BE2C (cell line): ENCODE measurements at regions not wholly inside any gene's neighbourhood (a gene's known extent, or its start where the extent isn't known, plus 50 kb on each side); places are given as distances from the start of the nearest gene placed in this dataset.
A peak's percentile ranks its signal among the peaks of the same experiment; 100 is the strongest.

Experiments used
- DNase-seq: peaks from one replicate; pipeline ENCODE4 v3.0.0-alpha.2; 2020
- H3K27me3 ChIP-seq: fragments of 250-450 bp; sonication (Bioruptor Pico); 2 replicates; pipeline ENCODE4 v1.5.1; 2020; ENCODE audit warnings: mild to moderate bottlenecking
- H3K36me3 ChIP-seq: fragments of 250-450 bp; sonication (Bioruptor Pico); 2 replicates; pipeline ENCODE4 v1.5.1; 2020; ENCODE audit warnings: mild to moderate bottlenecking
- H3K4me1 ChIP-seq: fragments of 250-450 bp; sonication (Bioruptor Pico); 2 replicates; pipeline ENCODE4 v1.5.1; 2020
- H3K4me3 ChIP-seq: 2 replicates; pipeline ENCODE4 v1.5.1; 2011; ENCODE audit warnings: low read depth, low read length
- H3K9me3 ChIP-seq: fragments of 250-450 bp; sonication (Bioruptor Pico); 2 replicates; pipeline ENCODE4 v1.5.1; 2020
- TF ChIP-seq, protein P1 (sequence below): IDR thresholded peaks from 2 replicates; pipeline ENCODE4 v1.5.1; 2012; ENCODE audit warnings: mild to moderate bottlenecking, low read depth, low read length

DNA sequence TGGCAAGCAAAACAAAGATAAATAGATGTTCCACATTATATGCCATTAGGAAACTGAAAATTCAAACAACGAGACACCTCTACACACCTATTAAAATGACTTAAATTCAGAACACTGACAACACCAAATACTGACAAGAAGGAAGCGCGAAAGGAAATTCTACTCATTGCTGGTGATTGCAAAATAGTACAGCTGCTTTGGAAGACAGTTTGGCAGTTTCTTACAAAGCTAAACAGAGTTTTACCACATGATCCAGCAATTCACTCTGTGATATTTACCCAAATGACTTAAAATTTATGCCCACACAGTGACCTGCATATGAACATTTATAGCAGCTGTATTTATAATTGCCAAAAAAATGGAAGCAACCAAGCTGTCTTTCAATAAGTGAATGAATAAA lies 232.6 kb downstream of the CASP12 start:
- Histone ChIP-seq H3K4me1 (peaks cover 6% of the 10 kb centered on the region), H3K27me3 (no peaks in the 10 kb centered on the region), H3K36me3 (no peaks in the 10 kb centered on the region), H3K9me3 (no peaks in the 10 kb centered on the region), H3K4me3 (no peak overlapping the region)
- TF ChIP-seq, protein P1, sequence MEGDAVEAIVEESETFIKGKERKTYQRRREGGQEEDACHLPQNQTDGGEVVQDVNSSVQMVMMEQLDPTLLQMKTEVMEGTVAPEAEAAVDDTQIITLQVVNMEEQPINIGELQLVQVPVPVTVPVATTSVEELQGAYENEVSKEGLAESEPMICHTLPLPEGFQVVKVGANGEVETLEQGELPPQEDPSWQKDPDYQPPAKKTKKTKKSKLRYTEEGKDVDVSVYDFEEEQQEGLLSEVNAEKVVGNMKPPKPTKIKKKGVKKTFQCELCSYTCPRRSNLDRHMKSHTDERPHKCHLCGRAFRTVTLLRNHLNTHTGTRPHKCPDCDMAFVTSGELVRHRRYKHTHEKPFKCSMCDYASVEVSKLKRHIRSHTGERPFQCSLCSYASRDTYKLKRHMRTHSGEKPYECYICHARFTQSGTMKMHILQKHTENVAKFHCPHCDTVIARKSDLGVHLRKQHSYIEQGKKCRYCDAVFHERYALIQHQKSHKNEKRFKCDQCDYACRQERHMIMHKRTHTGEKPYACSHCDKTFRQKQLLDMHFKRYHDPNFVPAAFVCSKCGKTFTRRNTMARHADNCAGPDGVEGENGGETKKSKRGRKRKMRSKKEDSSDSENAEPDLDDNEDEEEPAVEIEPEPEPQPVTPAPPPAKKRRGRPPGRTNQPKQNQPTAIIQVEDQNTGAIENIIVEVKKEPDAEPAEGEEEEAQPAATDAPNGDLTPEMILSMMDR = no peak
- DNase-seq = no peak

DNA sequence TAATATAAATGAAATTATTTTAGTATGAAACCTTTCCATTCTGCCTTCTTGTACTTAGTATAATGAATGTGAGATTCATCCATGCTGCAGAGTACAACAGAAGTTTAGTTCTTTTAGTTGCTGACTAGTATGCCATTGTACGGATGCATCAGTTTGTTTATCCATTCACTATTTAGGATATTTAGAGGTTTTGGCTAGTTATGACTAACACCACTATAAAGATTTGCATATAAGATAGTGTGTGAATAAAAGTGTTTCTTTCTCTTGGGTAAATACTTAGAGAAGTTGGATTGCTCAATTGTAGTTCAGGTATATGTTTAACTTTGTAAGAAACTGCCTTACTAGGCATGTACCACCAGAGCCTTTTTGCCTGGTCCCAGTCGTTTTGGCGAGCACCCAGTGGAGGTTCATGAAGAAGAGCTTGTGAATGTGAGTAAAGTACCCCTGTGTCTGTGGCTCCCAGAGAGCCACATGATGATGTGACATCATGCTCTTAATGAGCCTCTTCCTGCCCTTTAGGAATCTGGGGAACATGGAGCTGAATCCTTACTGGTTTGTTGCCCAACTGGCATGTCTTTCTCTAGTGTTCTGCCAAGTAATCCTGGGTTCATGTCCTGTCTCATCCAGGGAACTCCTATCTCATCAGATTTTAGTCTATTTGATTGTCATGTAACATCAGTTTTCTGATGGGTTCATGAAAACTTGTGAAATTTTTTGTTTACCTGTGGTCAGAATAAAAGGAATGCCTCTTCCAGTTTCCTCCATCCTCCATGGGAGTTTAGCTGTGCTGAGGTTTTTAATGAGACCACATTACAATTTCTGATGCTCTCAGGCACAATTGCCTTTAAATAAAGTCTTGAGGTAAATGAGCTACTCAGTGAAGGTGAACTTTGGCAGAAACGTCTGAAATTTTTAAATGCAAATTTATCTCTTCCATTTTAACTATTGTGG lies 234.8 kb downstream of the CASP12 start:
- TF ChIP-seq, protein P1 = no peak

DNA sequence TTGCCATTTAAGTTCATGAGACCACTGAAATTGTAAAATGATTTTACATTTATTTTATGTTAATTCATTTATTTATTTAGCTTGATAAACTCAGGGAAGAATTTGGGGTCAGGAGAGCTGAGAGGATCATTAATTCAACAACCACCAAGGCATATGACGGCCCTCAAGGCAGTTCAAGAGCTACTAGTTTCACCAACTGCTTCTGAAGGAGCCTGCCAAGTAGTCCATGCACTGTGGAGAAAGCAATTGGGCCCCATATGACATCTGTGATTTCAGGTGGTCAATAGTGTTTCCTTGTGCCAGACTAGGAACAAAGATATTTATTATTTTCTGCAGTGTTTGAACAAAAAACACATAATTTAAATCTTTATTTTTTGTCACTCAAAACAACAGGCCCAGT lies 236.4 kb downstream of the CASP12 start:
- DNase-seq = no peak
- Histone ChIP-seq H3K4me3 (no peak overlapping the region), H3K4me1 (peaks cover 6% of the 10 kb centered on the region), H3K36me3 (no peaks in the 10 kb centered on the region), H3K9me3 (no peaks in the 10 kb centered on the region), H3K27me3 (no peaks in the 10 kb centered on the region)
- TF ChIP-seq, protein P1 = no peak

More for the DNA sequence above, 234.8 kb downstream of the CASP12 start:
- Histone ChIP-seq H3K36me3 (no peaks in the 10 kb centered on the region), H3K9me3 (no peaks in the 10 kb centered on the region), H3K4me3 (no peak overlapping the region), H3K27me3 (no peaks in the 10 kb centered on the region), H3K4me1 (peaks cover 6% of the 10 kb centered on the region)
- DNase-seq = no peak

DNA sequence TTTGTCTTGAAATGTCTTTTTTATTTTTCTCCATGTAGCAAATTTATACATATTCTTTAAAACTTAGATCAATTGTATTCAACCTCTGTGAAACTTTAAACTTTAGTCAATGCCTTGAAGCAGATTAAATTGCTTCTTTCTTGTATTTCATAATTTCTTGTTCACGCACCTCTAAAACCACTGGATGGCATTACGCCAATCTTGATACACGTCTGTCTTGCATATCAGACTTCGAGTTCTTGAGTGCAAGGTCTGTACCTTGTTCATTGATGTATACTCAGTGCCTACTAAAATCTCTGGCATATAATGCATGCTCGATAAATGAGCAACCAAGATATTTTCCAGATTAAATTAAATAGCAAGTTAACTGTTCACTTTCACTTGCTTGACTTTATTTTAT lies 236.8 kb downstream of the CASP12 start:
- TF ChIP-seq, protein P1 = no peak
- Histone ChIP-seq H3K27me3 (no peaks in the 10 kb centered on the region), H3K4me3 (no peak overlapping the region), H3K9me3 (no peaks in the 10 kb centered on the region), H3K4me1 (peaks cover 6% of the 10 kb centered on the region), H3K36me3 (no peaks in the 10 kb centered on the region)
- DNase-seq = peak; percentile 15

DNA sequence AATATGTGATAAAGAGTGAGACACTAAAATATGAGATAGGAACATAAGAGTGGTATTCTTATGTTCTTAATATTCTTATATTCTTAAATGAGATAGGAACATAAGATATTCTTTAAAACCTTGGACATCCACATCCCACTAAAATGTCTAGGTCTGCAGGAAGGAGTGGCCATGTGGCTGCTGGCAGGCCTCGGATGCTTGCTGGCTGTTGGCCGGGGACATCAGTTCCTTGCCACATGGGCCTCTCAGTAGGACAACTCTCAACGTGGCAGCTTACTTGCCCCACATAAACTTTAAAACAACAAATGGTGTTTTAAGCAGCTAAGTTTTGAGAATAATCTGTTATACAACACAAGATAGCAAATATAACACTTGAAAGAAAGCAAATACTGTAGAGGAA lies 240.1 kb downstream of the CASP12 start:
- Histone ChIP-seq H3K4me1 (peaks cover 10% of the 10 kb centered on the region), H3K27me3 (no peaks in the 10 kb centered on the region), H3K4me3 (no peak overlapping the region), H3K9me3 (no peaks in the 10 kb centered on the region), H3K36me3 (no peaks in the 10 kb centered on the region)
- DNase-seq = no peak
- TF ChIP-seq, protein P1 = no peak

DNA sequence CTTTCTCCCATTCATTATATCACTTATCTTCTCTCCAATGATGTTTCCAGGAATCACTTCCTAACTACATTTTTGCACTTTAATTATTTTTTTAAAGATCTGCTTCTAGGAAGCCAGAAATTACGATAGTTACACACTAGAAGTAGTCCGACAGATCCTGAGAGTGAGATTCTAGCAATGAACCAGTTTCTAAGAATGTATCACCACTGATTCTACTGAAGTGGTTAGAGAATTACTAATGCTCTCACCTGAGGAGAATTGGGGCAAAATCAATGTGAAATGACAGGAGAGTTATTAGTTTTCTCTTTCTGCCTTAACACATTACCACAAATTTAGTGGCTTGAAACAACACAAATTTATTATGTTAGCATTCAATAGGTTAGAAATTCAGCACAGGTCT lies 241.2 kb downstream of the CASP12 start:
- Histone ChIP-seq H3K27me3 (no peaks in the 10 kb centered on the region), H3K4me3 (no peak overlapping the region), H3K36me3 (no peaks in the 10 kb centered on the region), H3K4me1 (peaks cover 10% of the 10 kb centered on the region), H3K9me3 (no peaks in the 10 kb centered on the region)
- TF ChIP-seq, protein P1 = no peak
- no peak for DNase-seq
